GM21515 (cell line): ENCODE measurements at regions not wholly inside any gene's neighbourhood (a gene's known extent, or its start where the extent isn't known, plus 50 kb on each side); places are given as distances from the start of the nearest gene placed in this dataset.

ENCODE experiments used
- ATAC-seq: cut with Tn5 transposase; IDR thresholded peaks from one replicate; pipeline ENCODE4 v1.9.1; 2021; ENCODE audit not compliant: unreplicated experiment

DNA sequence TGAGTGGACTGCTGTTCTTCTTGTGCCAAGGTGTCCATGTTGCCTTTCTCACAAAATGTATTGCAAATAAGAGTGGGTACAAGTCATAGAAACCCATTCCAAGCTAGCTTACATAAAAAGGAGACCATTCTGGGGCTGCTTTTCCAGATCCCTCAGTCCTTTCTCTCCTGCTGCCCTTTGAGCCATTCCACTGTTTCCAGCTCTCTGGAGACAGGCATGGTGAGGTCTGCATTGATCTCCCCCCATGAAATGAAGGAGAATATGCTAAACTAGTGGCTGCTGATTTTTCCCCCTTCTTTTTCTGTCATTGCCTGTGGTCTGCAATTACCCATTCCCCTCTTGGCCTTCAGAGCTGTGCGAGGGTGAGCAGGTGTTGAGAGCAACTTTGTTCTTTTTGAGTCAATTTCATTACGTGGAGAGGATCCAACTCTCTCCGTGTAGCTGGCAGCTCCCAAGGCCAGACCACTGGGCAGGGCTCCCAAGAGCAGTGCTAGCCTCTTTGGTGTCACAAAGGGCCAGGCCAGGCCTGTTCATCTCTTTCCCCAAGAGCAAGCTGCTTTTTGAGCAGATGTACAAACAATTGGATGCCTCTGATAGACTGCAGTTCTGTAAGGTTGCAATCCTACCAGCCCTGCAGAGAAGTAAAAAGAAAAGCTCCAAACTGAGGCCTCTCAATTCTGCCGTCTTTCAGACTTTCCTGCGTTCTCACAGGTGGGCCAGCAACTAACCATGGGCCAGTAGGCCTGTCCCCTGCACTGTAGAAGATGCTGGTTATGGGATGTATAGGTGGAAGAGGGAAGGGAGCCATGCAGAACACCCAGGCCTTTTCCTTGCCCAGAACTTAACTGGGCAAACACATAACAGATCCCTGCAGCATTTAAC is 96.1 kb upstream of the ARMC2 start:
- no peak for ATAC-seq

DNA sequence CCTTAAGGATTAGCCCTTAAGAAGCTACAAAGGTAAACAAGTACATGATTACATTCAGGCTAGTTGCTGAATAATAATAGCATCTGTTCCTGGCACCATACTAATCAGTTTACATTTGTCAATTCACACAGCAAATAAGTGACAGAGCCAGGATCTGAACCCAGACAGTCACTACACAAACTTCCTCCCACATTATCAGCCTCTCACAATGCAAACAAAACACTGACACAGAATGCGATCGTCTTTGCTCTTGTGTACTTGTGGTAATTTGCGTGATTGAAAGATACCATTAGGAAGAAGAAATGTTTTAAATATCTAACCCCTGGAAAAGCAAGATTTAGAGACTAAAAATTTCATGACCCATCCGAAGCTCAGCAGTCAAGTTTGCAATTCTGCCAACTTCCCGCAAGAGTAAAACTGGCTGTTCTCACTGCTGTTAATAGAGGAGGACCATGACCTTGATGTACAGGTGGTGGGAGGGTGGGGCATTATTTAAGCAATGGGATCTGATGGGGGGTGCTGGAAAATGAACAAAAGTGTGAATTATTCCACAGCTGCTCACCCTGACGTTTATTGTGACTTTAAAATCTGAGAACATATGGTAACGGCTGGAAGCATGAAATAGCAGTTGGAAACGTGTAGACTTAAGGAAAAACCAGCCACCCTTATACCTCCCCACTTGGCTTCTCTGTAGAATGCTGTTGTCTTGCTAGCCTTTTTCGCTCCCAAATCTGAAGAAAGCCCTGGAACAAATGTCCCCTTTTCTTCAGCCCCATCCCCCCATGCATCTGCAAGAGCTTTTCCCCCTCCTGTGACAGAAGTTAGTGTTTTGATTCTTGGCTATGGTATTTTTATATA is 95.3 kb upstream of the ARMC2 start:
- ATAC-seq = no peak

DNA sequence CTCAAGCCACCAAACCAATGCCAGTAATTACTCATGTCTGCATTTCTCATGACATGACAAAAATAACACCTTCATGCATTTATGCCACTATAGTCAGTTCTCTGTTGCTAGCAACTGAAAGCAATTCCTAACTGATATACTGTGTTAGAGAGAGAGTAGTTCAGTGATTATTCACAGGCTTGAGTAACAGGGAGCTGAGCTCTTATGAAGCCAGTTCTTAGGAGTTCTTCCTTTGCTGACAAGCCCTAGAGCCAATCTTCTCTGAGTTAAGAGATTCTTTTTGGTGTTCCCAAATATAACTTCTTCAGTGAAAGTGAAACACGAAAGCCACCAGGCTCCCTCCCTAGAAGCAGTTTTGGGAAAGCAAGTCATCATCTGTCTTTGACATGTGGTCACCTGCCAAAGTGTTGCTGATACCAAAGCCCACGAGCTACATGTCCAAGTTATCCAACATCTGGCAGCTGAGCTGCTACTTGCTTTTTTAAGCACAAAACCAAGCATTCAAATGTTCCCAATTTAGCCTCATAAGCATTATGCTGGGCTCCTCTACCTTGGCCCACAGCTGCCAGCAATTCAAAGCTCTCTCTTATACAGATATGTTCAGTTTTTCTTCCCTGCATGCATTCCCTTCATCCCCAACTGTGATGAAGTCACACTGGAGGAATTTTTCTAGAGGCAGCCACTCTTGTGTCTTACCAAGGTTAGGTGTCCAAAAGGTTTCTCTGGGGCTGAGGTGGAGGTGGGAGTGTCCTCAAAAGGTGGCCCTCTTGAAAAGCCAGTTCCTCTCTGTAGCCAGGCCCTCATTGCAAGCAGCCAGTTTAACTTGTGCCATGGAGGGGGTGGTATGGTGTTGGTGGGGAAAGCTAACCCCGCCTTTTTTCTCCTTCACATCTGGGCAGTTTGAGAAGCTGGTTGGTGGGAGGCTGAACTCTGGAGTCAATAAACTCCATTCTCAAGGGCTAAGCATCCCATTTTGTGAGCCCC is 92.7 kb upstream of the ARMC2 start:
- no peak for ATAC-seq

DNA sequence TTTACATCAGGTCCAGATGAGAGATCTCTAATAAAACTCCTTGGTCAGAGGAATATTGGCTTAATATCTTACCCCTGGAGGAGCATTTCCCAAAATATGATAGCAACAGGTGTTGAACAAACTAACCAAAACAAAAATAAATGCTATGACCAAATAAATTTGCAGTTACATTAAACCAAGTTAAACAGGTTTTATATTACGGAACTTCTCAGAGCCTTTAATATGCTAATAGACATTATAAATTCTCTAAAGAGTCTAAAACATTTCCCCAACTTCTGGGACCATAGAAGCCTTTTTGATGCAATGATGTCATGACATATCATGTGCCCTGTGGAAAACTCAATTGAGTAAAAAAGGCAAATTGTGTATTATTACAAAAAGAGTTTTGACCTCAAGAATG is 90.9 kb upstream of the ARMC2 start:
- ATAC-seq = no peak

DNA sequence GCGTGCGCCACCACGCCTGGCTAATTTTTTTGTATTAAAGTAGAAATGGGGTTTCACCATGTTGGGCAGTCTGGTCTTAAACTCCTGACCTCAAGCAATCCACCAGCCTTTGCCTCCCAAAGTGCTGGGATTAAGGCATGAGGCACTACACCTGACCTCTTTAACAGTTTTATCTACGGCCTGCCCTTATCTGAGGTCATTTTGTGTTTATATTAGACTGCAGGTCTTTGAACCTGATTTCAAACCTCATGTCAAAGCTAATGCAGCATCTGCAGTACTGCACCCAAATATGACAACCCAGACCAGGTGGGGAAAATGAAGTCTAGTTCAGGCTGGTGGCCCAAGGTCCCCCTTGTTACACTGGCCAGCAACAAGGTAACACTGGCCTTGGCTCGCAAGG is 89.3 kb upstream of the ARMC2 start:
- ATAC-seq = no peak

DNA sequence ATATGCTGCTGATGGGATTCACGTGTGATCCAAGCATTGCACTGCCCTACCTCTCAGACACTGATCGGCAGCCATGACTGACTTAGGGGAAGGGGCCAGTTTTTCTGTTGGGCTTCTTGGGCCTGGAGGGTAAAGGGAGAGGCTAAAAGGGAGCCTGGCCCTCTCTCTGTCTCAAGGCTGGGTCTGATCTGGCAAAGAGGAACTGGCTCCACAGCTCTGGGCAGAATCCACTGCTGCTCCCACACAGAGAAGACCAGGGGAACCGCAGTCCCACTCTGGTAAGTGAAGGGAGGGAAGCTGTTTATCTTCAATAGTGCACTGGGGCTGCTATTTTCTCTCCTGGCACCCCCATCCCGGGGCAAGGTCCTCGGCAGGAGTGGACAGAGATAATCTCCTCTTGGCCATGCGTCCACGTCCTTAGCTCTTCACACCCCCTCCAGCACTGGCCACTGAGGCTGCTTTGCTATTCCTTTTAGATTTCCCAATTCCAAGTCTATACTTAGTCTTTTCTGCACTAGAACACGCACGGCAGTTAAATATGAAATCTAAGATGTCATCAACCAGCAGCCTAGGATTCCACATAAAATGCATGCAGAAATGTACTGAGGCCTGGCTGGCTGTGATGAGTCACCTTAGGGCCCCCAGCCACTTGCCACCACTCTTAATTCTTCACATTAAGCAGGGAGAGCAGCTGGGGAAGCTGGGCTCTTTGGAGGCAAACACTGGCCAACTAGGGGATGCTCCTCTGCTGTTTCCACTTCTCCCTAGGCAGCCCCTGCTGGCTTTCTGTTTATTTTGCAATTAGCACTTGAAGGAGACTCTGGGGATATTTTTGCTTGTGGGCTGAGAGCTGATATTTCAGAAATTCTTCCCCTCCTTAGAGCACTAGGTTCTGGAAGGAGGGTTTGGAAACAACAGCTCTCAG is 87.8 kb upstream of the ARMC2 start:
- no peak for ATAC-seq

DNA sequence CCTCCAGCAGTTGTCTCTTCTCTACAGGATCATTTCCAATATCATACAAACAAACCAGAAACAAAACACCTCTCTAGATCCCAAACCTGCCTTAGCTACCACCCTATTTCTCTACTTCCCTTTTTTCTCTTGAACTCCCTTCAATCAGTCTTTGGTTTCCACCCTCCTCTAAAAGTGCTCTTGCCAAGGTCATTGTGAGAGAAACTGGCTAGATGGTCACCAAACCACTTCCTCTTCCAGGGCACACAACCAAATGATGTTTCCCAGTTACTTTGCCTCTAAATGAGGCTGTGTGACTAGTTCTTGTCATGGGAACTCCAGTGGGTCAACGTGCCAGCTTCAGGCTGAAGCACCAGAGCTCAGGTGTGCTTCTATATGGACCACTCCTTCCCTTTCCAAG is 85.8 kb upstream of the ARMC2 start:
- no peak for ATAC-seq

DNA sequence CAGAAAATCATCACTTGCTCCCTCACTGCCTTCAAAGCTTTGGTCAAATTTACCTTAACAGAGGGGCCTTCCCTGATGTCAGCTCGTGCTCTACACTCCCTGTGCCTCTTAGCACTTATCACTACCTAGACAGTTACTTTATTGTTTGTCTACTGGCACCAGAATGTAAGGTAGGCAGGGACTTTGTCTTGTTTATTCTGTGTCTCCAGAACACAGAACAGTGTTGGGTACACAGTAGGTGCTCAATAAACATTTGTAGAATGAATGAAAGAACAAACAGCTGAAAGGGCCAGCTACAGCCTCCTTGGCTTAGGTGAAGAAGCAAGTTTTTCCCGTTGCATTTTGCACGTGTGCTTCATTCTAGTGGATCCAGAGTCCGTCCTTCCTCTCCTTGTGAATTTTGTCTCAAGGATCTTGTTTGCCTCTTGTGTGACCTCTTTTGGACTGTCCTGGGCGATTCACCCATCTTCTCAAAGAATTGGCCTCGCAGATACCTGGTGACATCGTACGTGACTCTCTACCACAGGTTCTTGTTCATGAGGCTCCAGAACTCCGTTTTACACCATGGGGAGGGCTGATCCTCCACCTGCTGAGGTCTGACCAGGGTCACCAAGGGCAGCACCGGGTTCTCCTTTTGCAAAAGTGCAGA is 84.2 kb upstream of the ARMC2 start:
- ATAC-seq = no peak

DNA sequence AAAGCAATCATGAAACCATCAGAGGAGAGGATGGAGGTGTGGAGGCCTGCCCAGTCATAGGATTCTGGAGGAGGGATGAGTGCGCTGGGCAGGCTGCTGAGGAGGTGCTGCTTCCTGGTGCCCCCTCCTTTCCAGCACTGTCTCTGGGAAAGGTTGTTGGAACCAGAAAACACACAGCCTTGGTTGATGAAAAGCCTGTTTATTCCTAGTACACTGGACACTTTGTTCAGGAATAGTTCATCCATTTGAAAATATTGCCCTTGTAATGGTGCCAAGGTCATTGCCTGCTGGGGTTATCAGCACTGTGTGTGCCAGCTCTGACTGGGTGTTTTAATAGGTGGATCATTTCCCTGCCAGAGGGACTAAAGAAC is 83.7 kb upstream of the ARMC2 start:
- ATAC-seq = no peak

DNA sequence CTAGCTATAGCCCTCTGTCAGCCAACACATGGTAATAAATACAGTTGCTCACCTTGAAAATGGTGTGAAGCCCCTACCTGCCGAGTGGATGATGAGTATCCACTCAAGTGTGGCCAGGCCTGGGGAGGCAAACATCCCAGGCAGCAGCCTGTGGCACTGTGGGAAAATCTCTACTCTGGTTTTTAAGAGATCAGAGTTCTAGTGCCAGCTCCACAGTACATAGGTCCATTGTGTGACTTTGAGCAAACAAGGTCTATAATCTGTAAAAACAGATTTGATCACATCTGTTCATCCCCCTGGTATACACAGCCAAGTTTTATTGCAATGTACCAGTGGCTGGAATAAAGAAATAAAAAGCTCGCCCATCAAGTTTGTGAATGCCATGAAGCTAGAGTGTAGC is 82.7 kb upstream of the ARMC2 start:
- ATAC-seq = no peak

DNA sequence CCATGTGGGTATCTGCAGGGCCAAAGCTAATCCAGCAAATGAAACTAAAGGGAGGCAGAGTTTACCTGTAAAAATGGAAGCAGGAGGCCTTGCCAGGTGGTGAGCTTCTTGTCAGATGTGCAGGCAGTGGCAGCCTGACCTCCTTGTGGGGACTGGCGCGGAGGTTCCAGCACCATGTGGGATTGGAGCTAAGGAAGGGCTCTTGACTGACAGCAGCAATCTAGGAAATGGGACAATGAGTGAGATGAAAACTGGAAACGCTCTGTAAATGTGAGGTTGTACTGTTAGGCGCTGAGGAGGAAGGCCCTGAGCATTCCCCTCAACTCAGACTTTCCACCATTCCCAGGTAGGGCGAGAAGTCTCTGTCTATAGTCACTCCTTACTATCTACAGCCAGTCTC is 81.8 kb upstream of the ARMC2 start:
- ATAC-seq = no peak

DNA sequence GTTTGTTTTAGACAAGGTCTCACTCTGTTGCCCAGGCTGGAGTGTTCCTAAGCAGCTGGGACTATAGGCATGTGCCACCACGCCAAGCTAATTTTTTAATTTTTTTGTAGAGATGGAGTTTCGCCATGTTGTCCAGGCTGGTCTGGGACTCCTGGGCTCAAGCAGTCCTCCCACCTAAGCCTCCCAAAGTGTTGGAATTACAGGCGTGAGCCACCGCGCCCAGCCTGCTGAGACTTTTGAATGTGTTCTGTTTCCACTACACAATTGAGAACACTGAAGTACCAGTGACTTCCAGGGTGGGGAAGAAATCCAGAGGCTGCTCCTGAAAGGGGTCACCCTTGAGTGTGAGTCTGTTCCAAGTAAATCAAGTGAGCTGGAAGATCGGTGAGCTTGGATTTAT is 81.3 kb upstream of the ARMC2 start:
- ATAC-seq = no peak

DNA sequence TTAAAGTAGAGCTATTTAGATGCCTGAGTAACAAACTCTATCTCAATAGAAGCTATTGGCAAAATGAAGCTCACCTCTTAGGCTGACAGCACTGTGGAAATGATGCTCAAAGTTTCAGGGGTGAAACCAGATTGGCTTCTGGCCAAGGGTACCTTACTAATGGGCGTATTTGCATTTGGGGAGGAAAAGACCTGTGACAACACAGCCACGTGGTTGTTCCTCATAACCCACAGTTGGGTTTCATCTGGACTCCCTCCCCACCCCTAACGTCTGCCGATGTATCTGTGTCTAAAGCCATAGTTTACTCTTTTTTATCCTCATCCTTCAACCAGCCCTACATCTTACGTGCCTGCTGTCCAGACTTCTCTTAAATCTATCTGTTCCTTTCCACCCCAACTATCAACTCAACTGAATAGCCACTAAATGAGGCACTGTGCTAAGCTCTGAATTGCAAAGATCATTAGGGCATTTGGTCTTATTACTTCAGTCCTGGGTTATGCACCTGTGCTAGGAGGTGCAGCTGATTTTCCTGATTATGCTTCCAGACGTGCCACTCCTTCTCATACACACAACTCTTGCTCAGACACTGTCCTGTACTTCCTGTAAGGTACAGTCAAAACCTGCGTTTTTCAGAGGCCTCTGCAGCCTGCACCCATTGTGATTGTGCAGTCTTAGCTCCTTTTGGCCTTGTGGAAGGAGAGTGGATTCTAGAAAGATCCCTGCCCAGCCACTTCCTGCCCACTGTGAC is 80.6 kb upstream of the ARMC2 start:
- no peak for ATAC-seq

DNA sequence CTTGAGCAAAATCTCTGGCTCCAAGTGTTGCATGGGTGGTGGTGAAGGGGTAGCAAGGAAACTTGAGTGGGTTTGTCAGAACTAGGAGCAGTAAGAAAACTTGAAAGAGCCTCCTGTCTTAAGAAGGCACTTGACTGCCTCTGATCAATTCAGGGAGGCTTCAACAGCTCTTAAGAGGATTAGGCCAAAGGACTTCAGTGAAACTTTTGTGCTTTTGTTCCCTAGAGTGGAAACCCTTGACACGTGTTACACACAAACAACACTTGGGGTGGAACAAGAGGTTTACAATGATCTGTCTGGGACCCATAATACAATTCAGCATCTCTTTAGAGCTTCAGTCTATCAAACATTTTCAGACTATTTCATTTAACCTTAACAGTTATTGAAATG is 80.1 kb upstream of the ARMC2 start:
- no peak for ATAC-seq

DNA sequence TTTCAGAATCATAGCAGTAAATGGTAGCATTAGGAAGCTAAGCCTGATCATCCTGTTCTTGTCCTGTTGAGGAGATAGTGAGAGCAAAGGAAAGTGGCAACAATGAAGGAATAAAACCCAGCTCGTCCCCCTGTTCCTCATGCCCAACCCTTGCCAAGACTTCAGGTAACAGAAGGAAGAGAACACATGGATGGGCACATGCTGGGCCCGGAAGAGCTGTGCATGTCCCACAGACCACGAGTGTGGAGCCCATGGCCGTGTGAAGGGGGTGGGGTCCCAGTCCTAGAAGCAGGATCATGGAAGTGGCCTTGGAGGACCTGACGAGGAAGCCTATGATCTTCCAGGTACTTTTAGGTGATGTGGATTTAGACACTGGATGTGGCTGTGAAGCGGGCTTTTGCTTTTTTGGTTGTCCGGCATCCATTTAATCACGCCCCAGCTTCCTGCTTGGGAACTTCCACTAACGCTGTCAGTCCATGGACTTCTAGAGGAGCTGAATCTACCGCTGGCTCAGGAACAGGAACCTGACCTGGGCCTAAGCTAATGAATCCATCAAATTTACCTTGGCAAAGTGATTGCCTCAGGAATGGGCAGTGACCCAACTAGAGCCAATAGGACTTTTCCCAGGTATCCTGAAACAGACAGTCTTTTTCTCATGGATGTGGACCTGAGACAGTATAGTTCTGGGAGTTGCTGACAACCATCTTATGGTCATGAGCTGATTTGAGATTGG is 79.3 kb upstream of the ARMC2 start:
- ATAC-seq = no peak

DNA sequence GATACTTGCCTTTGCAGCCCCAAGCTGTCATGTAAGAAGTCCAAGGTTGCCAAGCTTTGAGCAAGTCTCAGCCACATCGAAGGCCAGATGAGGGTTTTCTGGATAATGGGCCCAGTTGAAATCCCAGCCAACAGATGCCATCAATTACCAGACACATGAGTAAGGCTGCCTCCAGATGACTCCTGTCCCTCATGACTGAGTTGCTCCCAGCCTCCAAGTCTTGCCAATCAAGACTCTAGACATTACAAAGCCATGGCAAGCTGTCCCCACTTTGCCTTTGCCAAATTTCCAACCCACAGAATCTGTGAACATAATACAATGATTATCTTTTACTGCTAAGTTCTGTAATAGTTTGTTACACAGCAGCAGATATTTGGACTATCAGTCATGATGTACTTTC is 76.8 kb upstream of the ARMC2 start:
- ATAC-seq = no peak

DNA sequence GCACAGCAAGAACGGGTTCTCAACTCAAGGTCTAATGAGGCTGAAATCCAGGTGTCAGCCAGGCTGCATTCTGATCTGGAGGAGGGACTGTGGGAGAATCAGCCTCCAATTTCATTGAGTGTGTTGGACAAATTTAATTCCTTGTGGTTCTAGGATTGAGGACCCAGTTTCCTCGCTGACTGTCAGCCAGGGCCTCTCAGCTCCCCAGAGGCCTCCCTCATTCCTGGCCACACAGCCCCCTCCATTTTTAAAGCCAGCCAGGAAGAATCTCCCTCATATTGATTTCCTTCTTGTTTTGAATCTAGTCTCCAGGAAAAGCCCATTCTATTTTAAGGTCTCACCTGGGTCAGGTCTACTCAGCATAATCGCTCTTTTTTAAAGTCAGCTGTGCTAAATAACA is 73.7 kb upstream of the ARMC2 start:
- ATAC-seq = no peak

DNA sequence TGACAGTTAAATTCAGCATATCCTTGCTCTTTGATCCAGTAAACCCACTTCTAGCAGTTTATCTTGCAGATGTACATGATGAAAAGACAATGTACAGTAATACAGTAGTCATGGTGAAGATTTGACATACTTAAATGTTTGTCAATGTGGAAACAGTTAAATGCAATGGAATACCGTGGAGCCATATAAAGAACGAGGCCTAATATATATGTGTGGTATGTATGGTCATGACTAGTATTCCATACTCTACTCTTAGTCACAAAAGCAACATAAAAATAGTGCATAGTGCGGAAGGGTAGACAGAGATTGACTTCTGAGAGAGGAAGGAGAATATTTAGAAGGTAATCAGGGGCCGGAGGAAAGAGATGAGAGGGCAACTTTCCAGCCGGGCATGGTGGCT is 70.7 kb upstream of the ARMC2 start:
- ATAC-seq = no peak
